ENCODE measurements at regions not wholly inside any gene's neighbourhood (a gene's known extent, or its start where the extent isn't known, plus 50 kb on each side); places are given as distances from the start of the nearest gene placed in this dataset.
A peak's percentile ranks its signal among the peaks of the same experiment; 100 is the strongest.

GRCh38 chr9:115998666-115999065 is 154.9 kb upstream of the PAPPA start:
- Histone ChIP-seq H3K4me2 (no peak overlapping the region), H3K9me3 (peaks cover 13% of the 10 kb centered on the region), H3K27ac (peak overlapping the region; percentile 57 to 78), H3K4me3 (no peak overlapping the region), H3K4me1 (peaks cover 63% of the 10 kb centered on the region)
- FAIRE-seq (no peak), DNase-seq (ENCODE audit: low read depth in 1 of 2, low spot score in 1 of 2) (no peak), ATAC-seq (no peak)
- POLR2A ChIA-PET: no interaction called here
- CTCF ChIA-PET: interaction anchor here (1.5 kb wide), 1 partner anchor 11 kb away, joined by 4 read pairs; no protein-coding TSS in a partner anchor
- TF ChIP-seq RFX5 (IDR thresholded peaks at IDR 0.05) (no peak), ZNF302 (CRISPR knock-in tag; IDR thresholded peaks at IDR 0.05) (no peak), POLR2AphosphoS2 (conservative IDR thresholded peaks at IDR 0.05; ENCODE audit: low read length) (no peak), HES2 (IDR thresholded peaks at IDR 0.05) (no peak), FOSL2 (IDR thresholded peaks at IDR 0.05) (no peak), FOSL2 (CRISPR knock-in tag; IDR thresholded peaks at IDR 0.05) (no peak), MAZ (IDR thresholded peaks at IDR 0.05; ENCODE audit: borderline replicate concordance, low read depth, low read length) (no peak), TFCP2L1 (CRISPR knock-in tag; IDR thresholded peaks at IDR 0.05) (no peak), BCL3 (IDR thresholded peaks at IDR 0.05) (no peak), JUNB (IDR thresholded peaks at IDR 0.05) (no peak), MAFK (IDR thresholded peaks at IDR 0.05; ENCODE audit: partially characterized antibody) (no peak), CHD4 (IDR thresholded peaks at IDR 0.05; ENCODE audit: borderline replicate concordance) (no peak), FOSB (CRISPR knock-in tag; IDR thresholded peaks at IDR 0.05) (no peak), CTCF (IDR thresholded peaks at IDR 0.05) (no peak), EP300 (IDR thresholded peaks at IDR 0.05) (no peak), CHD2 (IDR thresholded peaks at IDR 0.05; ENCODE audit: low read length, partially characterized antibody) (no peak), KDM1A (IDR thresholded peaks at IDR 0.05; ENCODE audit: low read depth) (no peak), MAX (IDR thresholded peaks at IDR 0.05) (no peak), ZSCAN20 (CRISPR knock-in tag; IDR thresholded peaks at IDR 0.05) (no peak), HDAC2 (IDR thresholded peaks at IDR 0.05) (no peak), RNF2 (IDR thresholded peaks at IDR 0.05; ENCODE audit: borderline replicate concordance, low read depth) (no peak)

GRCh38 chr9:115999498-115999897 is 154.1 kb upstream of the PAPPA start:
- POLR2A ChIA-PET: no interaction called here
- no peak for TF ChIP-seq ESRRA (IDR thresholded peaks at IDR 0.05; ENCODE audit: borderline replicate concordance, low read length)
- no peak for TF ChIP-seq HOXA7 (CRISPR knock-in tag; IDR thresholded peaks at IDR 0.05)
- TF ChIP-seq FOSL2 (IDR thresholded peaks at IDR 0.05): no peak
- TF ChIP-seq FOSL2 (CRISPR knock-in tag; IDR thresholded peaks at IDR 0.05): peak; percentile 77
- TF ChIP-seq EP300 (IDR thresholded peaks at IDR 0.05): peak in 1 of 2 experiments; percentile 15; a peak in 1 of 5 replicates
- TF ChIP-seq JUNB (IDR thresholded peaks at IDR 0.05): peak; percentile 23; the same call in 1 of the 2 replicates
- no peak for TF ChIP-seq HMGXB4 (CRISPR knock-in tag; IDR thresholded peaks at IDR 0.05; ENCODE audit: borderline replicate concordance)
- Histone ChIP-seq H3K4me2 (no peak overlapping the region), H3K27ac (peak overlapping the region; percentile 57 to 78), H3K4me3 (no peak overlapping the region), H3K9me3 (peaks cover 13% of the 10 kb centered on the region), H3K4me1 (peaks cover 71% of the 10 kb centered on the region)
- peak; percentile 85 for FAIRE-seq
- DNase-seq (ENCODE audit: low read depth in 1 of 2, low spot score in 1 of 2): peak in 1 of 2 experiments; percentile 56
- 14% methylated on average over 2 of the region's 2 CpGs for WGBS (ENCODE audit: missing lambda C conversion rate)
- peak in 1 of 2 experiments; percentile 52; a peak in 3 of 6 replicates for ATAC-seq
- CTCF ChIA-PET: interaction anchor here (0.6 kb wide), 1 partner anchor 13 kb away, joined by 3 read pairs; no protein-coding TSS in a partner anchor
